NCI-H2107 (cell line): ENCODE measurements at regions not wholly inside any gene's neighbourhood (a gene's known extent, or its start where the extent isn't known, plus 50 kb on each side); places are given as distances from the start of the nearest gene placed in this dataset.

Experiments
- DNase-seq: peaks from one replicate; lab custom pipeline; 2025; lab: John Stamatoyannopoulos, UW

GRCh38 chr3:96719921-96720320 lies 94.5 kb upstream of the EPHA6 start:
- no peak for DNase-seq

GRCh38 chr3:96731031-96731430 lies 83.4 kb upstream of the EPHA6 start:
- no peak for DNase-seq

- no peak for DNase-seq
Observed at GRCh38 chr3:96734273-96735009, 80.0 kb upstream of the EPHA6 start.

- no peak for DNase-seq
Observed at GRCh38 chr3:96748139-96748538, 66.3 kb upstream of the EPHA6 start.

GRCh38 chr3:96750094-96750767 lies 64.2 kb upstream of the EPHA6 start:
- no peak for DNase-seq

GRCh38 chr3:96753124-96753523 lies 61.3 kb upstream of the EPHA6 start:
- no peak for DNase-seq

- DNase-seq = no peak
Observed at GRCh38 chr3:96754128-96754527, 60.3 kb upstream of the EPHA6 start.

GRCh38 chr3:96755519-96755918 lies 58.9 kb upstream of the EPHA6 start:
- no peak for DNase-seq

- no peak for DNase-seq
Observed at GRCh38 chr3:96756516-96756915, 57.9 kb upstream of the EPHA6 start.

- no peak for DNase-seq
Observed at GRCh38 chr3:96760956-96761355, 53.4 kb upstream of the EPHA6 start.
